ENCODE measurements at regions not wholly inside any gene's neighbourhood (a gene's known extent, or its start where the extent isn't known, plus 50 kb on each side); places are given as distances from the start of the nearest gene placed in this dataset.

- TF ChIP-seq, protein P1, sequence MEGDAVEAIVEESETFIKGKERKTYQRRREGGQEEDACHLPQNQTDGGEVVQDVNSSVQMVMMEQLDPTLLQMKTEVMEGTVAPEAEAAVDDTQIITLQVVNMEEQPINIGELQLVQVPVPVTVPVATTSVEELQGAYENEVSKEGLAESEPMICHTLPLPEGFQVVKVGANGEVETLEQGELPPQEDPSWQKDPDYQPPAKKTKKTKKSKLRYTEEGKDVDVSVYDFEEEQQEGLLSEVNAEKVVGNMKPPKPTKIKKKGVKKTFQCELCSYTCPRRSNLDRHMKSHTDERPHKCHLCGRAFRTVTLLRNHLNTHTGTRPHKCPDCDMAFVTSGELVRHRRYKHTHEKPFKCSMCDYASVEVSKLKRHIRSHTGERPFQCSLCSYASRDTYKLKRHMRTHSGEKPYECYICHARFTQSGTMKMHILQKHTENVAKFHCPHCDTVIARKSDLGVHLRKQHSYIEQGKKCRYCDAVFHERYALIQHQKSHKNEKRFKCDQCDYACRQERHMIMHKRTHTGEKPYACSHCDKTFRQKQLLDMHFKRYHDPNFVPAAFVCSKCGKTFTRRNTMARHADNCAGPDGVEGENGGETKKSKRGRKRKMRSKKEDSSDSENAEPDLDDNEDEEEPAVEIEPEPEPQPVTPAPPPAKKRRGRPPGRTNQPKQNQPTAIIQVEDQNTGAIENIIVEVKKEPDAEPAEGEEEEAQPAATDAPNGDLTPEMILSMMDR (conservative IDR thresholded peaks at IDR 0.05; ENCODE audit: low read length) = no peak
- TF ChIP-seq EZH2phosphoT487 (IDR thresholded peaks at IDR 0.05; ENCODE audit: borderline replicate concordance) = no peak
Measured at GRCh38 chr12:33825442-33825841, 196.9 kb upstream of the ALG10 start.

Measured in Loucy (cell line).